GM18519 (cell line): ENCODE measurements at regions not wholly inside any gene's neighbourhood (a gene's known extent, or its start where the extent isn't known, plus 50 kb on each side); places are given as distances from the start of the nearest gene placed in this dataset.

Experiments
- ATAC-seq: cut with Tn5 transposase; IDR thresholded peaks from one replicate; pipeline ENCODE4 v1.9.1; 2021; ENCODE audit warnings: mild to moderate bottlenecking, moderate library complexity; ENCODE audit not compliant: unreplicated experiment, low FRiP score

DNA sequence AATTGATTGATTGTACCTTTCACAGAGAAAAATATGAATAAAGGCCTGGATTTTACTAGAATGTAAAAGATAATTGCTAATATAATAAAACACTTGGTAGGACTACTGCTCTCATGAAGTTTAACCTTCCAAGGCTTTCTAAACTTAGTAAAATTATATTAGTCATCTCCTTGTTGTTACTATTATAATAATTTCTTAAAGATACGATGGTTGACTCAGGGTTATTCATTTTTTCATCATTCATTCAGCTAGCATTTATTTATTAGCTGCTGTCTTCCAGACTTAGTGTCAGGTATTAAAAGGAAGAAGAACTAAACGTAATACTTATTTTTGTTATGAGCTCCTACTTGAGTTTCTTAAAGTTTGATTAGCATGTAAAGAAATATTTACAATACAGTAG is 771.6 kb upstream of the NR2F2 start:
- ATAC-seq, result no peak

DNA sequence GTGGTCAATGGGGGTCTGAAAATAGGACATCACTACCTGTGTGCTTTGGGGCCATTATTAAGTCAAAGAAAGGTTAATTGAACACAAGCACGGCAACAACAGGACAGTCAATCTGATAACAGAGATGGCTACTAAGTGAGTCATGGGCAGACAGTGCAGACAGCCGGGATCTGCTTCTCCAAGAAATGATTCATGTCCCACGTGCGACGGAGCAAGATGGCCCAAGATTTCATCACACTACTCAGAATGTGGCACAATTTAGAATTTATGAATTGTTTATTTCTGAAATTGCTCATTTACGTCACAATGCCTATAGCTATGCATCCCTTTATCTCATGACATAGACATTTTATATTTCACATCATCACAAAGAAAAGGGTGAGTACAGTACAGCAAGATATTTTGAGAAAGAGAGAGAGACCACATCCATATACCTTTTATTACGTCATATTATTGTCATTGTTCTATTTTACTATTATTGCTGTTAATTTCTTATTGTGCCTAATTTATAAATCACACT is 770.6 kb upstream of the NR2F2 start:
- ATAC-seq, result no peak

DNA sequence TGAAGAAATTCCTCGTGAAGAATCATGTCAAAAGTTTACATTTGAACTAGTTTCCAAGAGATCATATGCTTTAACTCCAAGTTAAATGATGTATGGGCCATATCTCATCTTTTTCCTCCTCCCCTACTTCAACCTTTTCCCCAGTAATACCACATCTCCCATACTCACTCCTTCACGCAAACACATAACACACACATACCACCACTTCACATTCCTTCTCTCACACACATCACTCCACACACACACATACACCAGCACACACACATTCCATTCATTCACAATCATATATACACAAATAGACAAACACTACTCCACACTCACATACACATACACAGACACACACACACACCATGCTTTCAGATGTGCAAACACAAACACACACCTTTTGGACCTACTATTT is 769.0 kb upstream of the NR2F2 start:
- no peak for ATAC-seq

GRCh38 chr15:95563634-95564033 is 766.9 kb upstream of the NR2F2 start:
- no peak for ATAC-seq

GRCh38 chr15:95565016-95565600 is 765.4 kb upstream of the NR2F2 start:
- no peak for ATAC-seq

DNA sequence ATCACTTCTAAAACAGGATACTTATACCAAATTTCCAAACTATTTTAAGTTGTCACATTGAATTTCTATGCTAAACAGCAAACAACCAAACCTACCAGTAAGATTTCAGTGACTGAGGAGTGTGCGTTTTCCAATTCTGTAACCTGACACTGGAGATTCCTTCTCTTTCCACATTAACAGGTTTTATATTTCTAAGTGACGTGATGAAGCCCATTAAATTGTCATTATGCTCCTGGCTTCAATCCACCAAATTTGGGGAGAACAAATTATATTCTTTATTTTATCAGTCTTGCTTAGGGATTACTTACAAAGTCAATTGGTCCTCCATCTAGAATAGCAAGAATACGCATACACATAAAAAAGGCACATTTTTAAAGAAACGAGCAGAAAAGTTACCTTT is 764.8 kb upstream of the NR2F2 start:
- no peak for ATAC-seq

- no peak for ATAC-seq
Observed at GRCh38 chr15:95567686-95568085, 762.8 kb upstream of the NR2F2 start.

- no peak for ATAC-seq
Observed at GRCh38 chr15:95574053-95574452, 756.4 kb upstream of the NR2F2 start.

DNA sequence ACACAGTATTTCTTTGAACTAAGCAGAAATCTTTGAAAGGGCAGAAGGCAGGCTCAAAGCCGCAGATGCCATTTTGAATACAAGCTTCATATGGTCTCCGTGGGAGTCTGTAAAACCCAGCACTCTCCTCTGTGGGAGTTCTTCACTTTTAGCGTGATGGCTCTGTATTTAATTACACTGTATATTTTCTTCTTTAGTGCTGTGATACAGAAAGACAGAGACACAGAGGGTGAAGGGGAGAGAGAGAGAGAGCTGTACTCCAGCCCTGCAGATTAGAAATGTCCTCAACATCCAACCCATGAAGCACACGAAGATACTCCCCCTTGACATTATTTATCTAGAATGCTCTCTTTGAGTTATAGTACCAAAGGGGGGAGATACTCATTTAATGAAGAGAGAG is 752.6 kb upstream of the NR2F2 start:
- ATAC-seq, result no peak

- no peak for ATAC-seq
Observed at GRCh38 chr15:95580121-95580520, 750.4 kb upstream of the NR2F2 start.

- no peak for ATAC-seq
Observed at GRCh38 chr15:95581595-95581994, 748.9 kb upstream of the NR2F2 start.

- ATAC-seq, result no peak
Observed at GRCh38 chr15:95584088-95584487, 746.4 kb upstream of the NR2F2 start.

- no peak for ATAC-seq
Observed at GRCh38 chr15:95588056-95588455, 742.4 kb upstream of the NR2F2 start.

DNA sequence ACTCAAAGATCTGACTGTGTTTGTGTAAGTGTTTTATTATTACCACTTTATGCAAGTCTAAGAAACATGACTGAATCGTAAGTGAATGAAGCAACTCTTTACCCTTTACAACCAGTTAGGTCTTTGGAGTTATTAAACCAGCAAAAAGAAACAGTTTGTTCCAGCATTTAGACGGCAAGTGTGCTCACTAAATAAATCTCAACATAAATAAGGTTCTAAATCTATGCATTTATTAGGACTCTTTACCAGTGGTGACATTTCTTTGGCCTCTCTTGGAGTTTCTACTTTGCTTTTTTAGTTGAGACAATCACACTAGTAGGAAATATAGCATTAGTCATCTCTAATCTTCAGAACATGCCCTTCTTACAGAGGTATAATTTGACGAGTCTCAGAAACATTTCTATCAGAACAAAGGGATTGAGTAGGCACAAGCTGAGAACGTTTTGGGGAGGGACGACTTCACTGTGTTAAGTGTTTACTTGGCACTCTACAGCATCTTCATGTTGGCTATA is 739.9 kb upstream of the NR2F2 start:
- ATAC-seq, result no peak

- no peak for ATAC-seq
Observed at GRCh38 chr15:95591270-95591669, 739.2 kb upstream of the NR2F2 start.

GRCh38 chr15:95591886-95592285 is 738.6 kb upstream of the NR2F2 start:
- no peak for ATAC-seq

GRCh38 chr15:95594496-95594895 is 736.0 kb upstream of the NR2F2 start:
- no peak for ATAC-seq

GRCh38 chr15:95595759-95596158 is 734.7 kb upstream of the NR2F2 start:
- ATAC-seq, result no peak

DNA sequence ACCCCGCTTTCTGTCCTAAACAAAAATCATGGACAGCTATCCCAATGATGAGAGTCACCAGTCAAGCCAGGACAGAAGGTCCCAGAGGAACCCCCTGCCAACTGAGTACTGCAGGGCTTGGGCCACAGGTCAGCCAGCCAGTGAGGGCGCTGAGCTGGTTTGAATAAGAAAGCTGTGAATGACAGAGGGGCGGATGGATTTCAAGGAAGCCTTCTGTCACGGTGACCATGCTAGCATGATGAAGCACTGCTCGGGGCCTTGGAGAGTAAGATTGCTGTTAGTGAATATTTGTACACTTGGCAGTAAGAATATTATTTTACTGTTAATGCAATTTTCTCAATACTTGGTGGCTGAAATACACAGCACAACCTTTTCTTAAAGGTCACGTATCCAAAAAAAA is 734.0 kb upstream of the NR2F2 start:
- no peak for ATAC-seq

- no peak for ATAC-seq
Observed at GRCh38 chr15:95598251-95598855, 732.1 kb upstream of the NR2F2 start.

GRCh38 chr15:95600367-95600766 is 730.1 kb upstream of the NR2F2 start:
- no peak for ATAC-seq

DNA sequence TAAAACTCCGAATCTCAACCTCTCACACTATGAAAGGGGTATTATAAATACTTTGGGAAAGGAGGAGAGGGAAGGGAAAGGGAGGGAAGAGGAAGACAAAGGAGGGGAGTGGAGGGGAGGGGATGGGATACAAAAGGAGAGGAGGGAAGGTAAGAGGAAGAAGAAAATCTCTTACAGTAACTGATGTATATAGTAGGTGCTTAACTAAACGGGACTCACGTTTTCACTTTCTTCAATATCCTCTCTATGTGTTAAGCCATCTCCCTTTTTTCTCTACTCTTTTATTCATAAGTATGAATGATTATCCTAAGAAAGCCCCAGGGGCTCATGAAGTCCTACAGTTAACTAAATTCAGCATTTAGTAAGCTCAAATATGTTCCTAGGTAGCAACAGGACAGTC is 729.6 kb upstream of the NR2F2 start:
- ATAC-seq, result no peak
